Gastrocnemius medialis (tissue), 4 donors: ENCODE measurements at regions not wholly inside any gene's neighbourhood (a gene's known extent, or its start where the extent isn't known, plus 50 kb on each side); places are given as distances from the start of the nearest gene placed in this dataset.
"Not testable (repeated sequence)": the region's sequence is repeated elsewhere in the genome, so short reads cannot be mapped to it uniquely, and the experiment has no call there.

Source experiments
- CTCF ChIP-seq, 5 experiments: fragments of 450-650 bp in 3 of 5; fragments of 200-600 bp in 2 of 5; sonication (generic) in 2 of 5; IDR thresholded peaks in 4 of 5; conservative IDR thresholded peaks in 1 of 5; 1 replicate in 4 of 5; 2 replicates in 1 of 5; pipeline ENCODE4 v1.5.1; 2016 to 2019; ENCODE audit warnings: antibody characterized with exemption in 5 of 5, mild to moderate bottlenecking in 3 of 5, moderate library complexity in 3 of 5
- POLR2A ChIP-seq, 2 donors: fragments of 450-650 bp; IDR thresholded peaks; one replicate each; pipeline ENCODE4 v1.6.1; 2017; ENCODE audit warnings: antibody characterized with exemption in 2 of 2, mild to moderate bottlenecking in 2 of 2, moderate library complexity in 2 of 2

- TF ChIP-seq CTCF (IDR thresholded peaks at IDR 0.05 in 4 of 5, conservative IDR thresholded peaks at IDR 0.05 in 1 of 5); POLR2A (IDR thresholded peaks at IDR 0.05): not testable (repeated sequence)
Observed at GRCh38 chr2:89936559-89936958, 1245.1 kb downstream of the RPIA start.
